GM12872 (cell line): ENCODE measurements at regions not wholly inside any gene's neighbourhood (a gene's known extent, or its start where the extent isn't known, plus 50 kb on each side); places are given as distances from the start of the nearest gene placed in this dataset.
A peak's percentile ranks its signal among the peaks of the same experiment; 100 is the strongest.

Experiments used
- TF ChIP-seq, protein P1 (sequence below): IDR thresholded peaks from 3 replicates; pipeline ENCODE4 v1.5.1; 2011; ENCODE audit warnings: low read depth, mild to moderate bottlenecking, low read length, moderate library complexity; ENCODE audit not compliant: insufficient read depth

DNA sequence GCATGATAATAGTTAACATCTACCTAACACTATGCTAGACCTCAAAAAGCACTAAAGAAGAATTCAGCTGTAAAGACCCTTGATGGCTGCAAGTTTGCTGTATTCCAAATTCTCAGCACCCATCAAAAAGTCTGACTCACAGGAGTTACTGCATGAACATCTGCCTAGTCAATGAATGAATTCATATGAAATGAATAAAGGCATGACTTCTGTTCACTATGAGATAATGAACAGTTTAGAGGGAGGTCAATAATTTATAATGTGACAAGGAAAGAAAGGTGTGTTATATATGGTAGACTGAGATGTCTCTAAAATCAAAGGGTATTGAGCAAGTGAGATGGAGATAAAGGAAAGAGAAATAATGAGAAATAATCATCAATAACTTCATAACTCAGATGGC is 508.2 kb upstream of the TGFBR2 start:
- TF ChIP-seq, protein P1, sequence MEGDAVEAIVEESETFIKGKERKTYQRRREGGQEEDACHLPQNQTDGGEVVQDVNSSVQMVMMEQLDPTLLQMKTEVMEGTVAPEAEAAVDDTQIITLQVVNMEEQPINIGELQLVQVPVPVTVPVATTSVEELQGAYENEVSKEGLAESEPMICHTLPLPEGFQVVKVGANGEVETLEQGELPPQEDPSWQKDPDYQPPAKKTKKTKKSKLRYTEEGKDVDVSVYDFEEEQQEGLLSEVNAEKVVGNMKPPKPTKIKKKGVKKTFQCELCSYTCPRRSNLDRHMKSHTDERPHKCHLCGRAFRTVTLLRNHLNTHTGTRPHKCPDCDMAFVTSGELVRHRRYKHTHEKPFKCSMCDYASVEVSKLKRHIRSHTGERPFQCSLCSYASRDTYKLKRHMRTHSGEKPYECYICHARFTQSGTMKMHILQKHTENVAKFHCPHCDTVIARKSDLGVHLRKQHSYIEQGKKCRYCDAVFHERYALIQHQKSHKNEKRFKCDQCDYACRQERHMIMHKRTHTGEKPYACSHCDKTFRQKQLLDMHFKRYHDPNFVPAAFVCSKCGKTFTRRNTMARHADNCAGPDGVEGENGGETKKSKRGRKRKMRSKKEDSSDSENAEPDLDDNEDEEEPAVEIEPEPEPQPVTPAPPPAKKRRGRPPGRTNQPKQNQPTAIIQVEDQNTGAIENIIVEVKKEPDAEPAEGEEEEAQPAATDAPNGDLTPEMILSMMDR: no peak

DNA sequence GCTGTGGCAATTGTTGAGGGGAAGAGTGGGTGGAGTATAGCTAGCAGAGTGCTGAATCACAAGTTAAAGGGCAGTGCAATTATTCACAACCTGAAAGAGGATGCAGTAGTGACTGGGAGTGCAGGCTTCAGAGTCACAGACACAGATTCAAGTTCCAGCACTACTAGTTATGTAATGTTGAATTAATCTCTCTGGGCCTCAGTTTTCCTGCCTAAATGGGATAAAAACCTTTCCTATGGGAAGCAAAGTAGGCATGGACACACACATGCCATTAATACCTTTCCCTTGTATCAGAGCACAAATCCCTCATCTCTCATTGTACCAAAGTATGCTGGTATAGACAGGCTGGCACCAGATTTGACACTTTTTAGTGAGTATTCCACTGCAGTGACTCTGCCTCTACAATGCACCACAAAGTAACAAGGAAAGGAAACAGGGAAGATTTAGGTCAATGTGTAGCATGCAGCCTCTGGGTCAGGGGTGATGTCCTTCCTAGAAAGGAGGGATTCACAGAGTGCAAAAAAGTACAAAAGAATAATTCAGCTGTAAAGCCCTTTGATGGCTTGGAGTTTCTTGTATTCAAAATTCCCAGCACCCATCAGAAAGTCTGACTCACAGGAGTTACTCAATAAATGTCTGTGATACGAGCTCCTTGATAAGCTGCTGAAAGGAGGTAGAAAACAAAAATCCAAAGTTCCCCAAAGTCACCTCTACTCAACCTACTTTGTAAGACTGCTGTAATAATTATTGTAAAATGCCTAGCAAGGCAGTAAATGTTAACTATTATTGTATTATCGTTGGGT is 507.5 kb upstream of the TGFBR2 start:
- TF ChIP-seq, protein P1: no peak

DNA sequence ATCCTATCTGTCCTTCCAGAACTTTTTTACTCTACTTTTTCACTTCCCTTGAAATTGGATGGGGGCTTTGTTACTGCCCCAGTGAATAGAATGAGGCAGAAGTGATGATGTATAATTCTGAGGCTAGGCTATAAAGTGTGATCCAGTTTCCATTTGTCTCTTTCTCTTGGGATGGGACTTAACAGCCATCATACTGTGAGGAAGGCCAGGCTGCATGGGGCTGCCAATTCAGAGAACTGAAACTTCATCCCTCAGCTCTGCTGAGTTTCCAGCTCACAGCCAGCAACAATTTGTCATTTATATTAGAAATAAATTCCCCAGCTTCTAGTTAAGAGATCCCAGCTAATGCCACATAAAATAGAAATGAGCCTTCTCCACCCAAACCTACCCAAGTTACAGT is 504.0 kb upstream of the TGFBR2 start:
- TF ChIP-seq, protein P1: no peak

DNA sequence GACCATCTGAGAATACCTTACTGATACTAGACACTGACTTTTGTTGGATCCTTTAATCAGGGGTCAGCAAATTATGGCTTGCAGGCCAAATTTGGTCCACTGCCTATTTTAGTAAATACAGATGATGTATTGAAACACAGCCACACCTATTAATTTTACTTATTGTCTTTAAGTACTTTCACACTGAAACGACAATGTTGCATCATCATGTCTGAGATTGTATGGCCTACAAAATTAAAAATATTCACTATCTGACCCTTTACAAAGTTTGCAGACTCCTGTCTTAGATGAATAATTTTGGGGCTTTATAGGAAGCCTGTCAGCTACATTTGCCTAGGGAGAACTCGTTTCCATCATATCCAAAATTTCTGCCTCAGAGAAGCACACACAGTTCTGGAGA is 503.2 kb upstream of the TGFBR2 start:
- TF ChIP-seq, protein P1: no peak

DNA sequence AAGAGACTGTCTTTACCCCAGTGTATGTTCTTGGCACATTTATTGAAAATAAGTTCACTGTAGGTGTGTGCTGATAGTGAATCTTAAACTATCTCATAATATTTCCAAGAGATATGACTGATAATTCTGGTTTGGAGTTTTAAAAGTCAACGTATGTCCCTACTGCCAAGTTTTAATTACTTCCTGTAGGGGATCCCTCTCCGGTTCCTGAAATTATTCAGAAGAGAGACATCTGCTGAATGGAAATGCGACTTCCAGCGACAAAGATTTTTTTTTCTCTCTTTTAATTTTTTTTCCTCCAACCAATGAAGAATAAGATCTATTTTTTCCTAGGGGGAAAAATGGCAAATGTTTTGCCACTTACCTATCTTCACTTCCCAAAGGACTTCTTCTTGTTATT is 498.9 kb upstream of the TGFBR2 start:
- TF ChIP-seq, protein P1: no peak

DNA sequence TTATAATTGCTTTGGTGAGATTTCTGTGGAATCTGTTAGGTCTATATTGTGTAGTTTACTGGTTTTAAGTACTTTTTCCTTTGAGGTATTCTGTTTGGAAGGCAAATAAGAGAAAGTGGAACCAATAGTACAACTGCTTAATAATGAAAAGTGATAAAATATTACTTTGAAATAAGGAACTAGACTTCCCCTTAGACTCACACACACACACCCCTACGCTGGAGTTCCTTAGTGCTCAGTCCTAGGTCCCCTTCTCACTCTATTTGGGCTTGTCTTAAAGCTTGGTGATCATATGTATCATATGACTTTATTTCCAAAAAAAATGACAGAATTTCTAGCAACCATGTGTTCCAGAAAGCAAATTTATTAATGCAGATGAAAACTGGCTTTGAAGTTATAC is 494.0 kb upstream of the TGFBR2 start:
- TF ChIP-seq, protein P1: no peak

DNA sequence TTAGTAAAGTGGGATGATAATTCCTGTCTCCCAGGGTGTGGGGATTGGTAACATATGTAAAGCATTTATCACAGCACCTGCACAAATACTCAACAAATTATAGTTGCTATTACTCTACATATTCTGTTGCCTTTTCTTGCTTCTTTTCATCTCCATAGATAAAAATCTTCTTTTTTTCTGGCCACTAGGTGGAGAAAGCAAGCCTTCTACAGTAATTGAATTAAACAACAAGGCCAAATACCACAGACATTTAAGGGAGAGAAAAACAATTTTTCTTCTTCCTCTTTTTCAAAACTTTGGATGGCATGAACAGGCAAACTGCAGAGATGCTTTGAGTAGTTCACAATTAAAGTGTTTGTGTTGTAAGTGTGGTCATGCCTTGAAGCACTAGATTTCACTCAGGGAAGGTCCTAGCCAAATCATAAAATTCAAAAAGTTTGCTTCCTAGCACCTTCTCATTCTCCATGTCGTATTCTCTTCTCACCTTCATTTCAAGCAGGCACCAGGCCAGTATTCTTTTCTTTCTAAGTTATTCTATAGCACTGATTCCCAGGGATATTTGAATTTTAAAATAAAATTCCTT is 493.4 kb upstream of the TGFBR2 start:
- TF ChIP-seq, protein P1: peak; percentile 25; the same call in 1 of the 3 replicates
